ENCODE measurements at regions not wholly inside any gene's neighbourhood (a gene's known extent, or its start where the extent isn't known, plus 50 kb on each side); places are given as distances from the start of the nearest gene placed in this dataset.
"Not testable (repeated sequence)": the region's sequence is repeated elsewhere in the genome, so short reads cannot be mapped to it uniquely, and the experiment has no call there.

DNA sequence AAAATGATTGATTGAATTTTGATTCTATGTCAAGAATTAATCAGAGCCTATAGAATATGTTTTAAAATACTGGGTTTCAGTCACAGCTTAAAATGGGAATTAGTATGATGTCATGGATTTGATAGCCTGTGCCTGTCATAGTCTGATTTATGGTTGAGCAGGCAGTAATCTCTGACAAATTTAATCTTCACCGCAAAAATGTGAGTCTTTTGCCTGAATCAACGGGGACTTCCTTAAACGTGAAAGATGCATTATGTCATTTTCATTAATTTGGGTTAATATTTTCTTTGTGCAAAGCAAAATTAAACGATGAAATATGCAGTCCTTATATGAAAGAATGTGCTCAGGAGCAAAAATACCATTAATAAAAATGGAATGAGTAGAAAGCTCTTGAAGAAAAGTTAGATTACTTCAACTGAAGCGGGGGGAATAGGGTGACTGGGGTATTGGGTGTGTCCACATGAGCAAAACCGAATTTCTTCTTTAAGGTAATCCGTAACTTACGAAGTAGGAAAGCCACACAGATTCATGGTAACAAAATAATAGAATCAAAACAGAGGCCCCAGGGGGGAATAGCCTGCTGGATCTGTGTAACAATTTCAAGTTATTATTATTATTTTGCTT, 339.6 kb upstream of the NOX3 start:
- DNase-seq, result no peak

DNA sequence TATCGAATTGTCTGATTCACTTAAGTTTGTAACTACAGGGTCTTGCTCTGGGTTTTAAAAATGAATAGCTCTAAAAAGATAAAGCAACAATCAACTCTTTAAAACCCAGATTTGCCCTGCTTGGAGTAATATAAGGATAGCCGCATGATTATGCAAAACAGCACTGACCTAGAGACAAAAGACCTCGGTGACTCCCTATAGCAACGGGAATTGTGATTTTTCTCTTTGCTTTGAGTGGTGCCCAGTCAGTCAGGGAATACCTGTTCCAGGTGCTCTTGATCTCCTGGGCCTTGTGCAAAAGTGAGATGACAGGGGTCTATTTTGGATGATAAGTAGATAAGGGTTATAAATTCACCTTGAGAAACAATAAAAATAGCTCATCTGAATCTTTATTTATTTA, 336.3 kb upstream of the NOX3 start:
- no peak for DNase-seq

DNA sequence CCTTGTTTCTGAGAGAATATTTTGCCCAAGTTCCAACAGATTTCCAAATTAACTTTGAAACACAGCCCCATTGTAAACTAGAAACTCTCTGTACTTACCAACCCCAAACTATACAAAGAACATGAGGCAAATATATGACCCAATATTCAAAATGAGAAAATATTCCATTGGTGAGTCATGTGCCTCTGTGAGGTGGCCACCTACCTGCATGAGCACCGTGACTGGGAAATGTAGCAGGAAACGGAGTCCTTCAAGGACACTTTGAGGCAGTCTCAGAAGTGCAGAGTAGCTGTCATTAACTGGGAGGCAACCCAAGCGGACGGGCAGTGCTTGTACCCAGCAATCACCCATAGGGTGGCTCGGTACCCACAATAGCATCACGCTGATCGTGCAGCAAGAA, 335.5 kb upstream of the NOX3 start:
- no peak for DNase-seq

DNA sequence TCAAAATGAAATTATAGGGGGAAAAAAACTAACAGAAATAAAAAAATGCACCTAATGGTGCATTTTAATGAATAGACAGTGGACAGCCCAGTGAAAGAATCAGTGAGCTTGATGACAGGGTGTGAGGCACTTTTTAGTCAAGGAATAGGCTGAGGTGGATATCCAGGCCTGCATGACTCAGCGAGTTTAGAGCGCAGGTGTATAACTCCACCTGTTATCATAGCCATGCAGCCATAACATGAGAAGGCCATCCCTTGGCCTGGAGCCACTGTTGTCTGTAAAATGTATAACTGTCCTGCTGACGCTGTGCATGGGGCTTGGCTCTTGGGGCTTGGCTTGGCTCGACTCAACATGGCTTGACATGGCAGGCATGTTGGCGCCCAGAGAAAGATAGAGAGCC, 331.5 kb upstream of the NOX3 start:
- DNase-seq, result no peak

DNA sequence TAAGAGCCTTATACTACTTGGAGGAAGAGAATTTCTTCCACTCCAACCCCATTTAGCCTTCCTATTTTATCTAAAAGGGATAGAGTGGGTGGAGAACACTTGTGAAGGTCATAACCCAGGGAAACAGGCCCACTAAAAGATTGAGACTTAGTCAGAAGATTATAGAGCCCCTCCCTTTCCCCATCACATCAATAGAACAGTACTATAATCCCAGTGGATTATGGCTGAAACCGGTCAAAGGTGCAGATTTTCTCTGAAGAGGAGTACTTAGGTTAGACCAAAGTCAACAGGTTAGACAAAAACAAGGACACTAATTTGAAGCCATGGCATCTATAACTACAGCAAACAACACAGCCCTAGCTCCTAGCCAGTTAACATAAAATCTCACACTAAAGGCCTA, 330.9 kb upstream of the NOX3 start:
- no peak for DNase-seq

DNA sequence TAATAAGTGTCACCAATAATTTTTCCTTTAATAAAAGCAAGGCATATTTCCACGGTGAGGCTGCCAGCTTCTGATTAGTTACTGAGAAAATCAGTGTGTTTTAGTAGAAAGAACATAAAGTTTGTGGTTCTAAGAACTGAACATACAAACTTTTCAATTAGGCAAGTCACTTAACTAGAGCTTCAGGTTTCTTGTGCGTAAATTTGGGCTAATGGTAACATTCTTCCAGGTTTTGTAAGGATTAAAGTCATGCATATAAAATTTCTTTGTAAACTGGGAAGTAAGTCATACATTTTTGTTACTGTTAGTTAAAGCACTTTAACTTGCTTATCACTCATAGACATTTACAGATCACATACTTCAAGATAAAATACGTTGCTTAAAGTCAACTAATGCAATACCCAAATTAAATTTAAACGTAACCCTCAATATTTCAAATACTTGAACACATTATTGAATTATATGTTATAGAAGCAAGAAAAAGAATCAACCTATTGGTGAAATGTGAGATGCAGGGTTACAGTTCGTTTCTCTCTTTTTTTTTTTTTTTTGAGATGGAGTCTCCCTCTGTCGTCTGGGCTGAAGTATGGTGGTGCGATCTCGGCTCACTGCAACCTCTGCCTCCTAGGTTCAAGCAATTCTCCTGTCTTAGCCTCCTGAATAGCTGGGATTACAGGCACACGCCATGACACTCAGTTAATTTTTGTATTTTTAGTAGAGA, 327.3 kb upstream of the NOX3 start:
- no peak for DNase-seq

DNA sequence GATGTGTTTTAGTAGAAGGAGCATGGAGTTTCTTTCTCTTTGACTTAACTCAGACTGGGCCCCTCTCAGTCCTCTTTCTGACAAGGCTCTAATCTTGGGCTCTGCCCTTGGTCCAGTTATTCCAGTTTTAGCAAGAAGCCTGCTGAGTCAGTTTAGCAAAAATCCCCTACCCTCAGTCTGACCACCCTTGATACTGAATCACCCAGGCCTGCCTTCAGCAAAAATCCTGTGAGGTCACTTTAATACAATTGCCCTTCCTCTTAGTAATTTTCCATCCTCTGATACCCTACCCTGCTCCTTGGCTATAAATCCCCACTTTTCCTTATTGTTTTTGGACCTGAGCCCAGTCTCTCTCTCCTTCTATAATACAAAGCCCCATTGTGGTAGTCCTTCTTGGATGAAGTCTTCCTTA, 326.7 kb upstream of the NOX3 start:
- no peak for DNase-seq

DNA sequence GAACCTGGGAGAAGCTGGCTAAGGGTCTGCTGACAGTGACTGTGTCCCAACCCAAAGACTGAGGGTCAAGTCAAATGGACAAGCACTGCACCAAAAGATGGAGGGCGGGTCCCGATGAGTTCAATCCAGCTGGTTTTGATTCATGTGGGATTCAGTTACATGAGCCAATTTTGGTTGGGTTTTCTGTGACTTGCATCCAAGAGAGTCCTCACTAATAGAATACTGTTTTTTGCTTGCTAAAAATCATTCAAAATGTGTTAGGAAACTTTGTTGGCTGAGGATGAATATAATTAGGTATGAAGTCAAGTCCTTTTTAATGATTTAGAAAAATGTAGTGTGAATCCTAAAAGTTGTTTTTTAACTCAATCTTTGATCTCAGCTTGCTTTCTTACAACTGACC, 323.8 kb upstream of the NOX3 start:
- DNase-seq, result no peak

DNA sequence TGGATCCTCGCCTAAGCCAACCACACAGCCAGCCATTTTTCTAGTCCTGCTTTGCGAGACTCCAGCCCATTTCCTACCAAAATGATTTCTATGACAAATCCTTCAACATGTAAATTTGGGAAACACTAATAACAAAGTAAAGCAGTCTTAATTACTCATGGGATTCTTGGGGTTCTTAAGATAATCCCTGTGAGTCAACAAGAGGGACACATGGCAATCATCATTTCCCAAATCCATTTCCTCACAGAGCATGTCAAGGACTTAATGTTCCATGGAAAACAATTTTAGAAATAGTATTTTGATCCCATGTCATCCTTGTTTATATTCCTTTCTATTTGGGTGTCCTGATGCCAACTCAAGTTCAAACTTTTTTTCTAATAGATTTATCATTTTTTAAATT, 322.7 kb upstream of the NOX3 start:
- DNase-seq, result no peak

DNA sequence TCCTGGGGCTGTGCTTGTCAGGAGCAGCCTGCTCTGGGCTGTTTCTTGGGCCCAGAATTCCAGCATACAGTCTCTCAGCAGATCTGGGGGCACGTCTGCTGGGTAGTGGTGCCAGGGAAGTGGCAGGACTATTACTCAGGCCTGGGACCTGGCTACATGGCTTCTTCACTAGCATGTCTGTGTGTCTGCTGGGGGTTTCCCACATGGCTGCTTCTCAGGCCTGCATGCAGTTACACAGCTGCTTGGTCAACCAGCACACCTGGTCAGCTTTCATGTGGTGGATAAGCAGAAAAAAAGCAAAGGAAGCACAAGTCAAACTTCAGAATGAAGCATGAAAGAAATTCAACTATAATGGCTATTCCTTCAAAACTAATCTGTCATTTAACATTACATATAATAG, 316.2 kb upstream of the NOX3 start:
- DNase-seq, result no peak

DNA sequence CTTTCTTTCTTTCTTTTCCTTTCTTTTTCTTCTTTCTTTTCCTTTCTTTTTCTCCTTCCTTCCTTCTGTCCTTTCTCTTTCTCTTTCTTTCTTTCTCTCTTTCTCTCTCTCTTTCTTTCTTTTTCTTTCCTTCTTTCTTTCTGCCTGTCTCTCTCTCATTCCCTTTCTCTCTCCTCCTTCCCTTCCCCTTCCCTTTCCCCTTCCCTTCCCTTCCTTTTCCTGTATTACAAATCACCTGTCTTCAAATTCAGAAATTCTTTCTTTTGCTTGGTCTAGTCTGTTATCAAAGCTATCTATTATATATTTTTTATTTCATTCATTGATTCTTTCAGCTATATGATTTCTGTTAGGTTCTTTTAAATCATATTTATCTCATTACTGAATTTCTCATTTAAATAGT, 315.2 kb upstream of the NOX3 start:
- DNase-seq, result no peak

DNA sequence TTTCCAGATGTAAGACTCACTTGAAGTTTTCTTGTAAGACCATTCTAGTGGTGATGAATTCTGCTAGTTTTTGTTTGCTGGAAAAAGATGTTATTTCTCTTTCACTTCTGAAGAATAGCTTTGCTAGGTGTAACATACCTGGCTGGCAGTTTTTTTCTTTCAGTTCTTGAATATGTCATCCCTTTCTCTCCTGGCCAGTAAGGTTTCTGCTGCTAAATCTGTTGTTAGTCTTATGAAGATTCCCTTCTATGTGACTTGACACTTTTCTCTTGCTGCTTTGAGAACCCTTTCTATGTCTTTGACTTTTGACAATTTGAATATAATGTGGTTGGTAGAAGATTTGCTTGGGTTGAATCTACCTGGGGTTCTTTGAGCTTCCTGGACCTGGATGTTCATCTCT, 314.7 kb upstream of the NOX3 start:
- no peak for DNase-seq

DNA sequence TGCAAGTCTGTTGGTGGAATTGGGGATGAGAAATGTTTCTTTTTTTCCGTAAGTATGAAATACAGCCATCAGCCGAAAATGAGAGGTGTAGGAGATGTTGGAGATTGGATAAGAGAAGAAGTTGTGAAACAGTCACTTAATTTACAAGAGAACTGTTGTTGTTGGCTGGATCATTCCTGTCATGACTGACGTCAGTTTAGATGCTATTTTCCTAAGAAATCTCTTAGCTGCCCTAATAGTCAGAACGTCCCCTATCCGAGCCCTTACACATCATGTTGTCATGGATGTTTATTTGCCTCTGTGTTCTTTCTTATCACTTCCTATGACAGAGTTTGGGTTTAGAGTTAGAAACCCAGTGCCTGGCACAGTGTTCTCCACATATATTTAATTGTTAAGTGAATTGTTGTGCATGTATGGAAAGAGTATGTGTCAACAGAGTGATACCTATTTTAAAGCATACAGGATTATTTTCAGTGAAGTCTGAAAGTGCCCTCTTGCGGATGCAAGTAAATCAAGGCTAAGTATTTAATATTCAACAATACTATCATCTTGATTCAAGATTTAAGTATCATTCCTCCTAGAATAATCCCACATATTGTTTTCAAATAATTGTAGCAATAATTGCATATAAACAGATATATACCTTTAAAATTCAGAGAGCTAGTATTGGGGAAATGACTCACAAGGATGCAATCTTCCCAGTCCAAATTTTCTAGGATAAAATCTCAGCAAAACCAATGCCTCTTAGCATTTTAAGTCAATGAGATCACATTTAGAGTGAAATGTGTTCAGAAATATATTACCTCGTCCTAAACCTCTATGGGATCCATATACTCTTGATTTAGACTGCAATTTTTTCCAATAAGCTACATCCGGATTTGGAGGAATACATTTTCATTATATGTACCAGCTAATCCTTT, 309.9 kb upstream of the NOX3 start:
- no peak for DNase-seq

DNA sequence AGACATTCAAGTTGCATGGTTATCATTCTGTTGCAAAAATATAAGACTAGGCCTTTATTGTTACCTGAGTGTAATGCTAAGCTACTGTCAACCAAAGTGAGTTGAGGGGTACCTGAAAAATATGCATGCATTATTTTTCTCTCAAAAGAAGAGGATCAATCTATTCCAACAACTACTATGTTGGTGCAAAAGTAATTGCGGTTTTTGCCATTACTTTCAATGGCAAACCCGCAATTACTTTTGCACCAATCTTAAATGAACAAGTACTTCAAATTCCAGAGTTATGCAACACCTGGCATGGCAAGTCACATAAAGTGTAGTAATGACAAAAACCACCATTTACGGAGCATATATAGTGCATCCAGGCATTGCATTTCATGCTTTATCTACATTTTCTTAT, 307.0 kb upstream of the NOX3 start:
- no peak for DNase-seq

DNA sequence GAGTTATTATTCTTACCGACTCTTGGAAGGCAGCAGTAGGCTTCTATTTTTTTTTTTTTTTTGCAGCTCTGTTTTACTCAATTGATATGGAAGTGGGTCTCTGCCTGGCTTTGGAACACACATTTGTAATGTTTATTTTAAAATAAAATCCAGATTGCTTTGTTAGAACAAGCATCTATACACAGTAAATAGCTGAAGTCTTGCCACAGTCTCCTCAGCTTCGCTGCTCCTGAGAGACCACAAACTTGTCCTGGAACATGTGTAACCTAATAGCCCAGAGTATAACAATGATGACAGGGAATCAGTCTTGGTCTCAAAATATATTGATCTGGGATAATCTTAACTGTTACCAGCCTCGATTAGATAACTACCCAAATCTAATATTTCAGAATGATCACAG, 299.8 kb upstream of the NOX3 start:
- DNase-seq, result no peak

DNA sequence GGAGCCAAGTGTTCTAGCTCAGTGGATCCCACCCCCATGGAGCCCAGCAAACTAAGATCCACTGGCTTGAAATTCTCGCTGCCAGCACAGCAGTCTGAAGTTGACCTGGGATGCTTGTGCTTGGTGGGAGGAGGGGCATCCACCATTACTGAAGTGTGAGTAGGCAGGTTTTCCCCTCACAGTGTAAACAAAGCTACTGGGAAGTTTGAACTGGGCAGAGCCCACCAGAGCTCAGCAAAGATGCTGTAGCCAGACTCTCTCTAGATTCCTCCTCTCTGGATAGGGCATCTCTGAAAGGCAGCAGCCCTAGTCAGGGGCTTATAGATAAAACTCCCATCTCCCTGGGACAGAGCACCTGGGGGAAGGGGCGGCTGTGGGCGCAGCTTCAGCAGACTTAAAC, 293.1 kb upstream of the NOX3 start:
- DNase-seq, result not testable (repeated sequence)

DNA sequence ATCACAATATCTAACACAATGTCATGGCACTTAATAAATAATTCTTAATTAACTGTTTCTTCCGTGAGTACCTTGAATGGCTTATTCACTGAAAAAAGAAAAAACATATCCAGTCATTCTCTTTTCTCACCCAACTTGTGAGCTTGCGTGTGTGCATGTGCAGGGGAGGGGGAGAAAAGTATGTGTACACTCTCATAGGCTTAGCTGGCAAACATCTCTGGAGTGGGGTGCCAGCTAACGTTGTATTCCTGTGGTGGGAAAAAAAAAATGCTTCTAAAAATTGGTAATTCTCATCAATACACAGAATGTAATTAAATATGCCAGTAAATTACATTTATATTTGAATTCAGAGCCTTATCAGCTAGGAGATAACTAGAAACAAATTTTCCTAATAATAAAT, 291.9 kb upstream of the NOX3 start:
- no peak for DNase-seq

DNA sequence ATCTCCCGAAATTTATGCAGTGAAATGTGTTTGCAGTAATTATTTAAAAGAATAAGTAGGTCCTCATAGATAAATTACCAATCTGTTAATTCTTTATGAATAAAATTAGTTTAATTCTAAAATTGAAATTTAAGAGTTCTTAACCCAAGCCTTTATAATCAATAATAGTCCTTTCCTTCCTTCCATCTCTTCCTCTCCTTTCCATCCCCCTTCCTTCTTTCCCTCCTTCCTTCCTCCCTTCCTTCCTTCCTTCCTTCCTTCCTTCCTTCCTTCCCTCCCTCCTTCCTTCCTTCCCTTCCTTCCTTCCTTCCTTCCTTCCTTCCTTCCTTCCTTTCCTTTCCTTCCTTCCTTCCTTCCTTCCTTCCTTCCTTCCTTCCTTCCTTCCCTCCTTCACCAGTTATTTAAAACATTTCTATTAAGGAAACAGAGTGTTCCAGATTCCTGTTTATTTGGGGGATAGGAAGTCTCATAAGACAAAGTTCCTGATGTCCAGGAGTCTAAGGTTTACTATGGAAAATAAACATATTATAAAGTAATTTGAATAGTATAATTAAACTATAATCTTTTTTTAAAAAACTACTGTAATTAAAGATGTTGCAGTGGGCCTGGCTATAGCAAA, 285.3 kb upstream of the NOX3 start:
- no peak for DNase-seq

DNA sequence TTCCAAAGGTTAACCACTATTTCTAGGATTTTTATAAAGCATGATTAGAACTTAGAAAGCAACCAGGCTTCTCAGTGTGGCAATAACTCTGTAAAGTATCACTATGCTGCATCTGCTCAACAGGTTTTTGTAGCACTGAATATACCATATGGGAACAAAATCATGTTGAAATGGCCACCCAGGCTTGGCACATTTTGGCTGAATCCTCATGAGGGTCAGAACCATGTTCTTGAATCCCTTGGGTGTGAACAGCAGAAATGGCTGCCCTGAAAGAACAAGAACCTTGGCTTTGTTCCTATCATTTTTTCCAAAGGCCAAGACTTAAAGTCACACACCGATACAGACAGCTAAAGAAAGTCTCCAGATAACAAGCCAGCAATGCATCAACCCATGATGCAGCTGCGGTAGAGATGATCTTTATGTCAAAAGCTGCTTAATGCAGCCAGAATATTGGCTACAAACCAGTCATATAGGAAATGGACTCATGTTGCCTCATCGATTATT, 283.0 kb upstream of the NOX3 start:
- no peak for DNase-seq

DNA sequence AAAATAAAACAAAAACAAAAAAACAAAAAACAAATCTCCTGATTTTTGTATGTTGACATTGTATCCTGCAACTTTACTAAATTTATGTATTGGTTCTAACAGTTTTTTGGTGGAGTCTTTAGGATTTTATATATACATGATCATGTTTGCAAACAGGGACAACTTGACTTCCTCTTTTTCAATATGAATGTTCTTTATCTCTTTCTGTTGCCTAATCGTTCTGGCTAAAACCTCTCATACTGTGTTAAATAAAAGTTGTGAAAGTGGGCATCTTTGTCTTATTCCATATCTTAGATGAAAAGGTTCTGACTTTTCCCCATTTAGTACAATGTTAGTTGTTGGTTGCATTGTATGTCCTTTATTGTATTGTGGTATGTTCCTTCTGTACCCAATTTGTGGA, 261.7 kb upstream of the NOX3 start:
- no peak for DNase-seq

DNA sequence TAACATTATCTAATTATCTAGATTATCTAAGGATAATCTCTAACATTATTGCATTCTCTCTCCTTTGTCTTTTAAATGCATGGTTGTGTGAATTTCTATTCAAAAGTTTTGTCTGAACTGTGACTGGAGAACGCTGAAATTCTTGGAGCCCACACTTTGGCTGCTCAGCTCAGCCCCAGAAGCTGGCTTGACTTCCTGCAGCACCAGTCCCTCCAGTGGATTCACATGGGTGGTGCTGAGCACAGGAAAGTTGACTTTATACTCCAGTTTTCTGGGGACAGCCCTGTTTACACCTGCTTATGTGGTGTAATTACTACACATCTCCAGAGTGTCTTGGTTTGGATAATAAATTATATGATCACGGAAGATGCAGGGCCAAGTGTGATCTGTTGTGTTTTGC, 255.1 kb upstream of the NOX3 start:
- DNase-seq, result no peak

DNA sequence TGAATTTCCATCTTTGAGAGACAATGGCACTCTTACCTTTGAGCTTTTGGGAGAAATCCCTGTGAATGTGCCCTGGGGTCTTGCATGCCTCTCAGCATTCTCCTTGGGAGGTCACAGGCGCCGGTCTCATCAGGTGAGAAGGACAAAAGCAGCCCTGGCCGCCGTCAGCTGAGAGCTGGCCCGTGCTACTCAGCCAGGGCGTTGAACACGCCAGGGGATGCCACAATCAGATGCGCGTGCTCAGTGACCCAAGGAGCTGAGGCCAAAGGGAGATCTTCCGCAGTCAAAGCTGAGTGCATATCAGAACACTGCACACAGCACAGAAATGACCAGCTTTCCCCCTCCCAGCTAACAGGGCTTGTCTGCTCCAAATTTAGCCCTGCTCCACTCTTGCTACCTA, 253.6 kb upstream of the NOX3 start:
- no peak for DNase-seq

DNA sequence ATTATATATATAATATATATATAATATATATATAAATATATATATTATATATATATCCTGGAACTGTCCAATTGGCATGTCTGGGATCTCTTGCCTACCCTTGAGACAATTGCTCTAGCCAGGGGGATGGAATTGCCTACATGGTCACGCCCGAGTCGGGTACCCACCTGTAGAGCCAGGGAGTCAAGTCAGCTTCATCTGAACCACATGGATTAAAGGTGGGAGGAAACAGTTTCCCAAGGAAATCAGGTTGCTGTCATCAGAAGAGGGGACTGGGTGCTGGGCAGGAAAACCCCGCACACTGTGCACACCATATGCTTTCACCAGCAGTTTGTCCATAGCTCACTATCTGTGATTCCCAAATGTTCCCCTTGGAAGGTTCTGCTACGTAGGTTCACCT, 252.5 kb upstream of the NOX3 start:
- DNase-seq, result peak in 1 of 2 experiments; percentile 16

Data from activated T-cell treated with anti-CD3 and anti-CD28 coated beads, Interleukin-2, amount 50 U/mL, for 48 hours (primary cell).